Activated CD4-positive, alpha-beta T cell treated with anti-CD3 and anti-CD28 coated beads, Interleukin-2, amount 50 U/mL, for 16 hours (primary cell): ENCODE measurements at regions not wholly inside any gene's neighbourhood (a gene's known extent, or its start where the extent isn't known, plus 50 kb on each side); places are given as distances from the start of the nearest gene placed in this dataset.
A peak's percentile ranks its signal among the peaks of the same experiment; 100 is the strongest.
"Not testable (repeated sequence)": the region's sequence is repeated elsewhere in the genome, so short reads cannot be mapped to it uniquely, and the experiment has no call there.

Experiments used
- DNase-seq: peaks from one replicate; pipeline ENCODE4 v3.0.0-alpha.2; 2020

- no peak for DNase-seq
Measured at GRCh38 chr12:92059960-92060359, 85.7 kb downstream of the BTG1 start.

- no peak for DNase-seq
Measured at GRCh38 chr12:92058664-92059063, 87.0 kb downstream of the BTG1 start.

- not testable (repeated sequence) for DNase-seq
Measured at GRCh38 chr12:92056756-92057155, 88.9 kb downstream of the BTG1 start.

- no peak for DNase-seq
Measured at GRCh38 chr12:92056290-92056689, 89.4 kb downstream of the BTG1 start.

GRCh38 chr12:92055877-92056276, 89.8 kb downstream of the BTG1 start:
- peak; percentile 65 for DNase-seq

GRCh38 chr12:92051441-92051840, 94.2 kb downstream of the BTG1 start:
- no peak for DNase-seq

- DNase-seq = no peak
Measured at GRCh38 chr12:92049403-92049802, 96.2 kb downstream of the BTG1 start.

GRCh38 chr12:92047393-92047826, 98.2 kb downstream of the BTG1 start:
- no peak for DNase-seq

GRCh38 chr12:92046557-92047392, 98.9 kb downstream of the BTG1 start:
- no peak for DNase-seq

GRCh38 chr12:92045852-92046251, 99.8 kb downstream of the BTG1 start:
- DNase-seq = peak; percentile 56

GRCh38 chr12:92044435-92044834, 101.2 kb downstream of the BTG1 start:
- DNase-seq = peak; percentile 46

GRCh38 chr12:92042791-92043531, 102.7 kb downstream of the BTG1 start:
- DNase-seq = no peak

- no peak for DNase-seq
Measured at GRCh38 chr12:92041742-92042141, 103.9 kb downstream of the BTG1 start.

- DNase-seq = no peak
Measured at GRCh38 chr12:92039046-92039445, 106.6 kb downstream of the BTG1 start.

- DNase-seq = no peak
Measured at GRCh38 chr12:92038476-92038875, 107.2 kb downstream of the BTG1 start.

- DNase-seq = no peak
Measured at GRCh38 chr12:92036771-92037453, 108.7 kb downstream of the BTG1 start.

GRCh38 chr12:92036061-92036620, 109.5 kb downstream of the BTG1 start:
- no peak for DNase-seq

GRCh38 chr12:92035477-92035876, 110.2 kb downstream of the BTG1 start:
- DNase-seq = no peak

- peak; percentile 37 for DNase-seq
Measured at GRCh38 chr12:92034858-92035401, 110.7 kb downstream of the BTG1 start.

GRCh38 chr12:92034083-92034482, 111.6 kb downstream of the BTG1 start:
- DNase-seq = no peak

- no peak for DNase-seq
Measured at GRCh38 chr12:92032965-92033364, 112.7 kb downstream of the BTG1 start.

- no peak for DNase-seq
Measured at GRCh38 chr12:92032101-92032500, 113.5 kb downstream of the BTG1 start.

- peak; percentile 73 for DNase-seq
Measured at GRCh38 chr12:92030618-92031017, 115.0 kb downstream of the BTG1 start.
